Activated CD8-positive, alpha-beta memory T cell treated with anti-CD3 and anti-CD28 coated beads for 36 hours (primary cell): ENCODE measurements at regions not wholly inside any gene's neighbourhood (a gene's known extent, or its start where the extent isn't known, plus 50 kb on each side); places are given as distances from the start of the nearest gene placed in this dataset.

Source experiments
- CTCF ChIA-PET: fragments of 350-600 bp; sonication (Branson Sonifier 250); formaldehyde crosslinking; loops from one replicate; lab custom pipeline; 2021; ENCODE audit warnings: antibody characterized with exemption; lab: Charles Lee
- POLR2A ChIA-PET: fragments of 350-600 bp; sonication (Branson Sonifier 250); formaldehyde crosslinking; loops from one replicate; lab custom pipeline; 2021; ENCODE audit warnings: antibody characterized with exemption; lab: Charles Lee

GRCh38 chr6:122008101-122008999 lies 391.1 kb upstream of the HSF2 start:
- CTCF ChIA-PET = no interaction called here
- POLR2A ChIA-PET = no interaction called here

GRCh38 chr6:122009000-122009350 lies 390.5 kb upstream of the HSF2 start:
- ChIA-PET POLR2A (no interaction called here), CTCF (no interaction called here)

GRCh38 chr6:122012578-122012977 lies 386.9 kb upstream of the HSF2 start:
- ChIA-PET POLR2A (no interaction called here), CTCF (no interaction called here)

- ChIA-PET CTCF (no interaction called here), POLR2A (no interaction called here)
These were observed 384.5 kb upstream of the HSF2 start for GRCh38 chr6:122014961-122015360.

GRCh38 chr6:122020588-122021264 lies 378.7 kb upstream of the HSF2 start:
- CTCF ChIA-PET = no interaction called here
- POLR2A ChIA-PET = no interaction called here

GRCh38 chr6:122025104-122025503 lies 374.3 kb upstream of the HSF2 start:
- ChIA-PET CTCF (no interaction called here), POLR2A (no interaction called here)

- ChIA-PET POLR2A (no interaction called here), CTCF (no interaction called here)
These were observed 372.7 kb upstream of the HSF2 start for GRCh38 chr6:122026582-122027369.

GRCh38 chr6:122028933-122029522 lies 370.4 kb upstream of the HSF2 start:
- POLR2A ChIA-PET = no interaction called here
- CTCF ChIA-PET = interaction anchor here (0.6 kb wide), 1 partner anchor 36 kb away, joined by 4 read pairs; no protein-coding TSS in a partner anchor

GRCh38 chr6:122033564-122034181 lies 365.8 kb upstream of the HSF2 start:
- POLR2A ChIA-PET = no interaction called here
- CTCF ChIA-PET = no interaction called here

GRCh38 chr6:122035173-122035572 lies 364.3 kb upstream of the HSF2 start:
- ChIA-PET CTCF (no interaction called here), POLR2A (no interaction called here)

GRCh38 chr6:122040261-122040660 lies 359.2 kb upstream of the HSF2 start:
- CTCF ChIA-PET = no interaction called here

GRCh38 chr6:122042380-122042779 lies 357.1 kb upstream of the HSF2 start:
- ChIA-PET CTCF (no interaction called here), POLR2A (no interaction called here)

More at GRCh38 chr6:122040261-122040660, 359.2 kb upstream of the HSF2 start:
- POLR2A ChIA-PET = no interaction called here

- CTCF ChIA-PET = no interaction called here
- POLR2A ChIA-PET = no interaction called here
These were observed 356.3 kb upstream of the HSF2 start for GRCh38 chr6:122042960-122043735.

GRCh38 chr6:122048570-122048969 lies 350.9 kb upstream of the HSF2 start:
- POLR2A ChIA-PET = no interaction called here

GRCh38 chr6:122049341-122049740 lies 350.1 kb upstream of the HSF2 start:
- ChIA-PET POLR2A (no interaction called here), CTCF (no interaction called here)

More at GRCh38 chr6:122048570-122048969, 350.9 kb upstream of the HSF2 start:
- CTCF ChIA-PET = no interaction called here

- ChIA-PET CTCF (no interaction called here), POLR2A (no interaction called here)
These were observed 349.2 kb upstream of the HSF2 start for GRCh38 chr6:122050242-122050755.

- ChIA-PET POLR2A (no interaction called here), CTCF (no interaction called here)
These were observed 347.0 kb upstream of the HSF2 start for GRCh38 chr6:122052346-122052900.

- ChIA-PET POLR2A (no interaction called here), CTCF (no interaction called here)
These were observed 339.5 kb upstream of the HSF2 start for GRCh38 chr6:122059918-122060317.
